ENCODE measurements at regions not wholly inside any gene's neighbourhood (a gene's known extent, or its start where the extent isn't known, plus 50 kb on each side); places are given as distances from the start of the nearest gene placed in this dataset.

DNA sequence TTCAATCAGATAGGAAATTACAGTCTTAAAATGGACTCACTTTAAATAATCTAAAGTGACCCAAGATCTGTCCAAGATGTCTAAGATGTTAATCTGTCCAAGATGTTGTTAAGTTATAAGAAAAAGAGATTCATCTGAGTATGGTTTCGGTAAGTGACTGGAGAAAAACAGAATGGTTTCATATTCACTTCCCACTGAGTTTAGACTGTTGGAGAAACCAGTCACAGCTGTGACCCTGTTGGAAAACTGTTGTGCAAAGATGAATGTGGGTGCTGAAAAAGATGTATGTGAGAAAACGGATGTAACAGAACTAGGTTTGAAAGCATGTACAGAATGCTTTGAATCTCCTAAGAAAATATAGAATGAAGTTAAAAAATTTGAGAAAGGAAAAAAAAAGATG is 325.9 kb downstream of the COL12A1 start:
- DNase-seq (ENCODE audit: low read depth) = no peak

DNA sequence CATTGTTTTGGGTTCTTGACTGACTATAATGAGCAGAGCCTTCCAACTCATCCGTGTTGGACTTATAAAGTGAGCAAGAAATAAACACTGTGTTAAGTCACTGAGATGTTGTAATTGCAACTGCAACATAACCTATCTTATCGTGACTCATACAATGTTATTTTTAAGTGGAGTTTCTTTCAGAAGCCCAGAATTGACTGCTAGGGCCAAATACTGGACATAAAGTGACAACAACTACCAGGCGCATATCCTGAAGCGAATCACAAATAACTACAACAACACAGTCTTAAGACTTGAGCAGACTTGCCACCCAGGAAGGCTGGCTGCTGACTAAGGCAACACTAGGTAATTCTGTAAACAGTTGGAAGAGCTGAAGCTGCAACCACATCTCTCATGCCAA is 326.6 kb downstream of the COL12A1 start:
- peak; percentile 35 for DNase-seq (ENCODE audit: low read depth)

GRCh38 chr6:74875193-74875592 is 330.7 kb downstream of the COL12A1 start:
- DNase-seq (ENCODE audit: low read depth) = no peak

DNA sequence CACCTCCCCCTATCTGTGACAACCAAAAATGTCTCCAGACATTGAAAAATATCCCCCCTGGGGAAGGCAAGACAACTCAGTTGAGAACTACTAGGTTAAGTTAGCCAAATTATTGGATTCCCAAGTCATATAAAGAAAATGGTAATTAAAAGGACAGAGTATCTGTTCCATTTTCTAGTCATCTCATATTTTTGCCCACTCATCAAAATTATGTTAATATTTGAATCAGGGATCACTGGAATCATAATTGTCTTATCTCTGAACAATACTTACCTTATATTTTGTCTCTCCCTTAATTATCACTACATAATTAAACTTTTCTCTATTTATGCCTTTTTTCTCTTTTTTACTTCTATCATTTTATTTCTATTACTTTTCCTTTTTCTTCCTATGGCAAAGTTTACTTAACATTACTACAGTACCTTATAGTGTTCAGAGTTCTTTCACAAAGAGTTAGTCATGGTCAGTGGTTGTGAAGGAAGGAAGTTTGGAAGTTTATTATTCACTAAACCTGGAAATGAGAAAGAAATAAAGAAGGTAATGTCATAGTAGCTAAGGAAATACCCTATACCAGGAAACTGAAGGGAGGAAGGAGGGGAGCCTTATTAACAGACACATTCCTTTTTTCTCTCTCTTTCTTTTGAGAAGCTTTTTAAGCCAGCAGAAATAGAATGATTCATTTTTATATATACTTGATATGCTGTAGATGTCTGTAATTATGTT is 332.9 kb downstream of the COL12A1 start:
- DNase-seq (ENCODE audit: low read depth) = no peak

DNA sequence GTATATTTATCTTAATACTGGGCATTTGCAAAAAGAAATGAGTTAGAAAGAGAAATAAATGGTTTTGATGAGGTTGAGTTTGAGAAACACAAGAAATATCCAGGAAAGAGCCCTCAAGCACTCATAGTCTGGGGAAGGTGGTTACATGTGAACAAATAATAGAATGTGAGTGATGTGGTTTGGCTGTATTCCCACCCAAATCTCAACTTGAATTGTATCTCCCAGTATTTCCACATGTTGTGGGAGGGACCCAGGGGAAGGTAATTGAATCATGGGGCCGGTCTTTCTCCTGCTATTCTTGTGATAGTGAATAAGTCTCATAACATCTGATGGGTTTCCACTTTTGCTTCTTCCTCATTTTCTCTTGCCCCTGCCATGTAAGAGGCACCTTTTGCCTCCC is 334.1 kb downstream of the COL12A1 start:
- DNase-seq (ENCODE audit: low read depth) = peak; percentile 65

GRCh38 chr6:74870403-74870802 is 335.4 kb downstream of the COL12A1 start:
- peak; percentile 9 for DNase-seq (ENCODE audit: low read depth)

- no peak for DNase-seq (ENCODE audit: low read depth)
Observed at GRCh38 chr6:74867291-74867690, 338.6 kb downstream of the COL12A1 start.

- DNase-seq (ENCODE audit: low read depth) = no peak
Observed at GRCh38 chr6:74863968-74864367, 341.9 kb downstream of the COL12A1 start.

DNA sequence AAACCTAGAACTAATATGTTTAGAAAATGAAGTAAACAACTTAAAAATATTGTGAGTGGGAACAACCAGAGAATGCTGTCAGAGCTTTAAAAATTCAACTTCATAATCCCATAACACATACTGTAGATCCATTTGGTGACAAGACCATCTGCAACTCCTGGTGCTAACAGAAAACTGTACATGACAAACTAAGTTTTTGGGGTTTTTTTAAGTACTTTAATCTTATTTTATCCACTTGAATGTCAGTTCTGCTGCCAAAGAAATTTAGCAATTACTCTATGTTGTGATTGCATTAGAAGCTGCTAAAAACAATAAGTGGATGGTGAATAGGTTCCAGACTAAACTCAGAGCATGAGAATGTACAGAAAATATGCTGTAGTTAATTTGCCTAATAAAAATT is 345.4 kb downstream of the COL12A1 start:
- no peak for DNase-seq (ENCODE audit: low read depth)

GRCh38 chr6:74857157-74857556 is 348.7 kb downstream of the COL12A1 start:
- DNase-seq (ENCODE audit: low read depth) = no peak

GRCh38 chr6:74853991-74854390 is 351.9 kb downstream of the COL12A1 start:
- no peak for DNase-seq (ENCODE audit: low read depth)

- DNase-seq (ENCODE audit: low read depth) = peak; percentile 0
Observed at GRCh38 chr6:74851596-74851995, 354.3 kb downstream of the COL12A1 start.

GRCh38 chr6:74840953-74841352 is 364.9 kb downstream of the COL12A1 start:
- DNase-seq (ENCODE audit: low read depth) = no peak

- no peak for DNase-seq (ENCODE audit: low read depth)
Observed at GRCh38 chr6:74834967-74835366, 370.9 kb downstream of the COL12A1 start.

GRCh38 chr6:74826263-74826662 is 379.6 kb downstream of the COL12A1 start:
- no peak for DNase-seq (ENCODE audit: low read depth)

DNA sequence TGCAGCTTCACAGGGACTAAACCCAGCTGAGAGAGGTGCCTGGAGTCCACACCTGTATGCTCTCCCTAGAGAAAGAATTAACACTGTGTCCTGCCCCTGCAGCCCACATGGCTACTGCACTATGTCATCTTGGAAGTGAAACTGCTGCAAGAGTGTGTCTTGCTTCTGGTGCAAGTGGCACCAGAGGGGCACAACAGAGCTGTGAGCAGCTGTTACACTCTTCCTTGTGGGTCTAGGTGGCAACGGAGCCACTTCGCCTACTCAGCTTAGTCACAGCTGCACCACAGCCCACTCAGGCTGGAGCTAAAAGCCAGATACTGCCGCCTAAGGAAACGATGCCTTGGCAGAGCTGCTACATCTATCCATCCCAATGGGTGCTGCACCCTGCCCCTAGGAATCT is 391.4 kb downstream of the COL12A1 start:
- DNase-seq (ENCODE audit: low read depth) = no peak

DNA sequence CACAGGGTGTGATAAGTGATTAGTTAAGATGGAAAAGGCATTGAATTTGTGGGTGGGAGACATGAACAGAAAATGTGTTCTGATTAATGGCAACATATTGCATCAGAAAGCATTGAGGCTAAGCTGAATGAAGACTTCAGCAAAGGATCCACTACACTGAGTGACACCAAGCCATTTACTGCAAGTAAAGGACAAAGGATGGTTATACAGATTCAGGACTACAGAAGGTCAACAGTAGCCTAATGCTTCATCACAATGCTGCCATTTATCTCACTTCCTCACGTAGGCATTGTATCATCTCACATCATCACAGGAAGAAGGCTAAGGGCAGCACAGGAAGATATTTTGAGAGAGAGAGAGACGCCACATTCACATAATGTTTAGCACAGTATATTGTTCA is 398.2 kb downstream of the COL12A1 start:
- DNase-seq (ENCODE audit: low read depth) = no peak

- DNase-seq (ENCODE audit: low read depth) = no peak
Observed at GRCh38 chr6:74805916-74806696, 399.7 kb downstream of the COL12A1 start.

DNA sequence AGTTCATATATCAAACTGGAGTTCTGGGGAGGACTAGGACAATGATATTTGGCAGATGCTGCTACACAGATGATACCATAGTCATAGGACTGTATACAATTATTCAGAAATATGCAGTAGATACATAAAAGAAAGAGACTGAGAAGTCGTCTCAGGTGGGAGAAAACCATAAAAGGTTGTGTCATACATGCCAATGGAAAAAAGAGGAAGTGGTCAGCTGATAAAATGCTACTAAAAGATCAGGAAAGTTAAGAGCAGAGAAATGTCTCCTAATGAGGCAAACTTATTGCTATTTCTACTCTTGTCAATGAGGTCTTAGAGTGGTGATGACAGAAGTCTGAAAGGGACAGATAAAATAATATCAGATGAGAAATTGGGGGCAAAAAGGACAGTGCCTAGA is 407.6 kb downstream of the COL12A1 start:
- DNase-seq (ENCODE audit: low read depth) = no peak

DNA sequence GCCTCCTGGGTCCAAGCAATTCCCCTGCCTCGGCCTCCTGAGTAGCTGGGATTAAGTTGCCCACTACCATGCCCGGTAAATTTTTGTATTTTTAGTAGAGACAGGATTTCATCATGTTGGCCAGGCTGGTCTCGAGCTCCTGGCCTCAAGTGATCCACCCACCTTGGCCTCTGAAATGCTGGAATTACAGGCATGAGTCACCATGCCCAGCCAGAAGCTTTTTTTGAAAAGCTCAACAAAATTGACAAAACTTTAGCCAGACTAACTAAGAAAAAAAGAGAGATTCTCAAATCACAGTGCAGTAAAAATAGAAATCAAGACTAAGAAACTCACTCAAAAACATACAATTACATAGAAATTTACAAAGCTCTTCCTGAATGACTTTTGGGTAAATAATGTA is 420.6 kb downstream of the COL12A1 start:
- no peak for DNase-seq (ENCODE audit: low read depth)

GRCh38 chr6:74782346-74782745 is 423.5 kb downstream of the COL12A1 start:
- no peak for DNase-seq (ENCODE audit: low read depth)

GRCh38 chr6:74780831-74781230 is 425.0 kb downstream of the COL12A1 start:
- DNase-seq (ENCODE audit: low read depth) = no peak

DNA sequence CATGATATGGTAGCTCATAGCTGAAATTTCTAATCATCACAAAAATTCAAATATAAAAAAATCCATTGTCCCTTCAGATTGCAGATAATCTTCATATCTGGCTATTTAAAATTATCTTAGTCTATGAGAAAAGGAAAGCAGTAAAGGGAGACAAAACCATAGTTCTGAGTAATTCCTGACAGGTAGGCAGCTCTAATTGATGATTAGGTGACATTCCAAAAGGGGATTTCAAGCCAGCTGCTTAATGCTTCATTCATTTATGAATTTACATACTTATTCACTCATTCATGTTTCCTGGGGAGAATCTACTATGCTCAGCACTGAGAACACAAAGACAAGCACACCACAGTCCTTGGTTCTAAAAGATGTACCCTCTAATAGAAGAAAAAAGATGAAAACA is 437.1 kb downstream of the COL12A1 start:
- DNase-seq (ENCODE audit: low read depth) = no peak
